Kidney (tissue), 13 donors: ENCODE measurements at regions not wholly inside any gene's neighbourhood (a gene's known extent, or its start where the extent isn't known, plus 50 kb on each side); places are given as distances from the start of the nearest gene placed in this dataset.

Source experiments
- DNase-seq, 5 donors: peaks; one replicate each; pipeline ENCODE4 v3.0.0-alpha.2; 2013 to 2020
- FAIRE-seq: peaks from 2 replicates; lab custom pipeline; 2012; peaks lifted over from hg19 to GRCh38; lab: Jason Lieb, UNC
- H3K27ac ChIP-seq, 2 donors: one replicate each; pipeline ENCODE4 v1.7.0; 2013; ENCODE audit warnings: low read depth in 2 of 2, low read length in 2 of 2, inconsistent platforms in 1 of 2
- H3K27me3 ChIP-seq: one replicate; pipeline ENCODE4 v1.7.1; 2013; ENCODE audit warnings: low read length, inconsistent platforms; ENCODE audit not compliant: control insufficient read depth, insufficient read depth
- H3K36me3 ChIP-seq, 3 donors: one replicate each; pipeline versions ENCODE4 v1.7.0 to v1.7.1; 2013; ENCODE audit warnings: low read length in 3 of 3, control low read depth in 1 of 3, inconsistent platforms in 1 of 3; ENCODE audit not compliant: insufficient read depth in 3 of 3, control insufficient read depth in 2 of 3
- H3K4me1 ChIP-seq, 3 donors: one replicate each; pipeline versions ENCODE4 v1.7.0 to v1.7.1; 2013; ENCODE audit warnings: low read length in 3 of 3, inconsistent platforms in 1 of 3, low read depth in 1 of 3; ENCODE audit not compliant: control insufficient read depth in 2 of 3, insufficient read depth in 2 of 3
- H3K4me3 ChIP-seq, 3 donors: one replicate each; pipeline versions ENCODE4 v1.7.0 to v1.8.1; 2013; ENCODE audit warnings: low read length in 3 of 3, control low read depth in 1 of 3, inconsistent platforms in 1 of 3
- H3K9ac ChIP-seq, 3 donors: one replicate each; pipeline versions ENCODE4 v1.7.0 to v1.7.1; 2013; ENCODE audit warnings: low read length in 3 of 3, control low read depth in 1 of 3, inconsistent platforms in 1 of 3
- H3K9me3 ChIP-seq, 3 donors: one replicate each; pipeline versions ENCODE4 v1.7.0 to v1.7.1; 2013; ENCODE audit warnings: low read length in 3 of 3, control low read depth in 1 of 3, inconsistent platforms in 1 of 3; ENCODE audit not compliant: control insufficient read depth in 2 of 3, insufficient read depth in 1 of 3
- CTCF ChIP-seq: IDR thresholded peaks from 3 replicates; pipeline ENCODE4 v1.5.1; 2012; ENCODE audit warnings: mild to moderate bottlenecking, moderate library complexity, borderline replicate concordance; ENCODE audit not compliant: insufficient read depth; ENCODE audit errors: extremely low read depth
- intact Hi-C: fragments of 100-400 bp; cut with DNase I; formaldehyde crosslinking; loops from one replicate; pipeline ENCODE4 v1.11.1; 2022
- donor health status: control.
- donor health status: control.
- donor health status: control.
- donor health status: control.
- donor health status: control.
- donor health status: DM: yes; HTN: yes; CAD: no.
- donor health status: Normal renal cell carcinoma (clear cell type).

- no peaks in the 10 kb centered on the region for H3K9me3 ChIP-seq
- TF ChIP-seq CTCF, result no peak
- no peaks in the 10 kb centered on the region for H3K36me3 ChIP-seq
- no peaks in the 10 kb centered on the region for H3K4me1 ChIP-seq
- FAIRE-seq, result no peak
- no peak for DNase-seq
- H3K4me3 ChIP-seq, result no peak overlapping the region
- no peak overlapping the region for H3K27ac ChIP-seq
- no peak overlapping the region for H3K9ac ChIP-seq
- no peaks in the 10 kb centered on the region for H3K27me3 ChIP-seq
- intact Hi-C loops, result no loop called here
These were observed 2115.0 kb downstream of the MAT2B start for GRCh38 chr5:165620394-165620793.

GRCh38 chr5:165622864-165623536 is 2117.6 kb downstream of the MAT2B start:
- H3K27me3 ChIP-seq, result no peaks in the 10 kb centered on the region
- FAIRE-seq (no peak), DNase-seq (no peak)
- H3K27ac ChIP-seq, result no peak overlapping the region
- intact Hi-C loops, result no loop called here
- H3K9ac ChIP-seq, result no peak overlapping the region
- H3K9me3 ChIP-seq, result no peaks in the 10 kb centered on the region
- H3K4me1 ChIP-seq, result no peaks in the 10 kb centered on the region
- TF ChIP-seq CTCF, result no peak
- H3K4me3 ChIP-seq, result no peak overlapping the region
- no peaks in the 10 kb centered on the region for H3K36me3 ChIP-seq

- Histone ChIP-seq H3K27ac (no peak overlapping the region), H3K4me1 (no peaks in the 10 kb centered on the region), H3K36me3 (no peaks in the 10 kb centered on the region), H3K9me3 (no peaks in the 10 kb centered on the region), H3K9ac (no peak overlapping the region), H3K4me3 (no peak overlapping the region), H3K27me3 (no peaks in the 10 kb centered on the region)
- TF ChIP-seq CTCF, result no peak
- intact Hi-C loops, result no loop called here
- FAIRE-seq, result no peak
- DNase-seq, result no peak
These were observed 2118.9 kb downstream of the MAT2B start for GRCh38 chr5:165624166-165624946.
